ENCODE measurements at regions not wholly inside any gene's neighbourhood (a gene's known extent, or its start where the extent isn't known, plus 50 kb on each side); places are given as distances from the start of the nearest gene placed in this dataset.
"Not testable (repeated sequence)": the region's sequence is repeated elsewhere in the genome, so short reads cannot be mapped to it uniquely, and the experiment has no call there.

- intact Hi-C loops (cut with DNase I, micrococcal nuclease), result no loop called here
- no peak for DNase-seq
- ATAC-seq, result no peak
Observed at GRCh38 chr15:79700951-79701480, 195.8 kb downstream of the MTHFS start.

- no peak for DNase-seq
- intact Hi-C loops (cut with DNase I, micrococcal nuclease), result no loop called here
- no peak for ATAC-seq
Observed at GRCh38 chr15:79702621-79703020, 194.2 kb downstream of the MTHFS start.

GRCh38 chr15:79721256-79721655 is 175.6 kb downstream of the MTHFS start:
- ATAC-seq (no peak), DNase-seq (no peak)
- intact Hi-C loops (cut with DNase I, micrococcal nuclease), result no loop called here

- DNase-seq (no peak), ATAC-seq (no peak)
- intact Hi-C loops (cut with DNase I, micrococcal nuclease), result no loop called here
Observed at GRCh38 chr15:79724312-79724711, 172.5 kb downstream of the MTHFS start.

GRCh38 chr15:79724804-79725203 is 172.0 kb downstream of the MTHFS start:
- DNase-seq (no peak), ATAC-seq (no peak)
- intact Hi-C loops (cut with DNase I, micrococcal nuclease), result no loop called here

GRCh38 chr15:79728867-79729266 is 167.9 kb downstream of the MTHFS start:
- intact Hi-C loops (cut with DNase I, micrococcal nuclease), result no loop called here
- ATAC-seq (no peak), DNase-seq (no peak)

GRCh38 chr15:79736435-79737000 is 160.3 kb downstream of the MTHFS start:
- intact Hi-C loops (cut with DNase I, micrococcal nuclease), result no loop called here
- ATAC-seq (no peak), DNase-seq (no peak)

GRCh38 chr15:79738143-79738542 is 158.7 kb downstream of the MTHFS start:
- no peak for DNase-seq
- no peak for ATAC-seq
- intact Hi-C loops (cut with DNase I, micrococcal nuclease), result no loop called here

GRCh38 chr15:79740561-79740960 is 156.3 kb downstream of the MTHFS start:
- ATAC-seq (no peak), DNase-seq (no peak)
- intact Hi-C loops (cut with DNase I, micrococcal nuclease), result no loop called here

GRCh38 chr15:79743032-79743431 is 153.8 kb downstream of the MTHFS start:
- ATAC-seq, result no peak

GRCh38 chr15:79744485-79744884 is 152.3 kb downstream of the MTHFS start:
- ATAC-seq; DNase-seq; intact Hi-C loops (cut with DNase I, micrococcal nuclease): not testable (repeated sequence)

More at GRCh38 chr15:79743032-79743431, 153.8 kb downstream of the MTHFS start:
- DNase-seq, result no peak
- intact Hi-C loops (cut with DNase I, micrococcal nuclease), result no loop called here

GRCh38 chr15:79756365-79756764 is 140.4 kb downstream of the MTHFS start:
- ATAC-seq, result no peak
- DNase-seq, result no peak
- intact Hi-C loops (cut with DNase I, micrococcal nuclease), result no loop called here

- no peak for ATAC-seq
Observed at GRCh38 chr15:79765081-79765480, 131.7 kb downstream of the MTHFS start.

GRCh38 chr15:79769069-79769481 is 127.7 kb downstream of the MTHFS start:
- intact Hi-C loops (cut with DNase I, micrococcal nuclease), result no loop called here
- ATAC-seq (peak; percentile 23), DNase-seq (no peak)

More at GRCh38 chr15:79765081-79765480, 131.7 kb downstream of the MTHFS start:
- no peak for DNase-seq
- intact Hi-C loops (cut with DNase I, micrococcal nuclease), result no loop called here

- intact Hi-C loops (cut with DNase I, micrococcal nuclease), result no loop called here
- ATAC-seq, result no peak
Observed at GRCh38 chr15:79769933-79770759, 126.7 kb downstream of the MTHFS start.

GRCh38 chr15:79773128-79773527 is 123.7 kb downstream of the MTHFS start:
- intact Hi-C loops (cut with DNase I, micrococcal nuclease), result no loop called here
- ATAC-seq (no peak), DNase-seq (no peak)

More at GRCh38 chr15:79769933-79770759, 126.7 kb downstream of the MTHFS start:
- DNase-seq, result no peak

GRCh38 chr15:79775821-79776220 is 121.0 kb downstream of the MTHFS start:
- intact Hi-C loops (cut with DNase I, micrococcal nuclease), result no loop called here
- no peak for DNase-seq
- no peak for ATAC-seq

GRCh38 chr15:79777916-79778315 is 118.9 kb downstream of the MTHFS start:
- ATAC-seq, result no peak
- DNase-seq, result no peak
- intact Hi-C loops (cut with DNase I, micrococcal nuclease), result no loop called here

- DNase-seq (no peak), ATAC-seq (no peak)
- intact Hi-C loops (cut with DNase I, micrococcal nuclease), result no loop called here
Observed at GRCh38 chr15:79778378-79778990, 118.3 kb downstream of the MTHFS start.

GRCh38 chr15:79779746-79780145 is 117.1 kb downstream of the MTHFS start:
- no peak for ATAC-seq
- no peak for DNase-seq

More at GRCh38 chr15:79779746-79780145, 117.1 kb downstream of the MTHFS start:
- intact Hi-C loops (cut with DNase I, micrococcal nuclease), result no loop called here

Measured in left colon (tissue), 2 donors.